HuH-7.5 (cell line): ENCODE measurements at regions not wholly inside any gene's neighbourhood (a gene's known extent, or its start where the extent isn't known, plus 50 kb on each side); places are given as distances from the start of the nearest gene placed in this dataset.
A peak's percentile ranks its signal among the peaks of the same experiment; 100 is the strongest.
"Not testable (repeated sequence)": the region's sequence is repeated elsewhere in the genome, so short reads cannot be mapped to it uniquely, and the experiment has no call there.

Source experiments
- DNase-seq: peaks from one replicate; pipeline ENCODE4 v3.0.0; 2011; ENCODE audit warnings: low spot score

DNA sequence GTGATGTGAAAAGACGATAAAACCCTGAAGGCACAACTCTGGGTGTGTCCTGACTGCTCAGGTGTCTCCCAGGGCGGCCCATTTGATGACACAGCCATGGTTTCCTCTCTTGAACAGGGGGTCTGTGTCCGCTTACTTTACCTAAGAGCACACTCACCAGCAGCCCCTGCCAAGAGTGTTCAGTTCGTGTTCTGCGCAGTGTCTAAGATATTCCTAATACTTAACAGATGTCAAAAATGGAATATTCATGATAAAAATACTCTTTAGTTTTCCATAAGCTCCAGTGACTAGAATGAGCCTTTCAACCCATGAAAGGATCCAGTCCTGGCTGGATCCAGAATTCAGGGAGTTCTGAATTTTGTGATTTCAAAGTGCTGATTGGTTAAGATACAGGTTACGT lies 492.4 kb downstream of the TNS3 start:
- DNase-seq, result no peak

DNA sequence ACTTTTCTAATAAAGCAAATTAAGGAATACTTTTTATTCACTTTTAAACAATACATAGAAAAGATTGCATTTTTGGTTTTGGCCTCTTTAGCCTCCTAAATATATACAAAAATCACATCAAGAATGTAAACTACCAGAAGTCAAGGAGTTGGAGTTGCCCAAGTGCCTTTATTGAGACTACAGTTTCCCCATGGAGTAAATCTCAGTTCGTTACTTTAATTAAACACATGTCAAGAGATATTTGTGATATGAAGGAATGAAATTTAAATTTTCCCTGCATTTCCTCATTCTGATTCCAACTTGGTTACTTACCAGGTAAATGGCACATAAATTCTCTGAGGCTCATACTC lies 492.9 kb downstream of the TNS3 start:
- DNase-seq, result no peak

DNA sequence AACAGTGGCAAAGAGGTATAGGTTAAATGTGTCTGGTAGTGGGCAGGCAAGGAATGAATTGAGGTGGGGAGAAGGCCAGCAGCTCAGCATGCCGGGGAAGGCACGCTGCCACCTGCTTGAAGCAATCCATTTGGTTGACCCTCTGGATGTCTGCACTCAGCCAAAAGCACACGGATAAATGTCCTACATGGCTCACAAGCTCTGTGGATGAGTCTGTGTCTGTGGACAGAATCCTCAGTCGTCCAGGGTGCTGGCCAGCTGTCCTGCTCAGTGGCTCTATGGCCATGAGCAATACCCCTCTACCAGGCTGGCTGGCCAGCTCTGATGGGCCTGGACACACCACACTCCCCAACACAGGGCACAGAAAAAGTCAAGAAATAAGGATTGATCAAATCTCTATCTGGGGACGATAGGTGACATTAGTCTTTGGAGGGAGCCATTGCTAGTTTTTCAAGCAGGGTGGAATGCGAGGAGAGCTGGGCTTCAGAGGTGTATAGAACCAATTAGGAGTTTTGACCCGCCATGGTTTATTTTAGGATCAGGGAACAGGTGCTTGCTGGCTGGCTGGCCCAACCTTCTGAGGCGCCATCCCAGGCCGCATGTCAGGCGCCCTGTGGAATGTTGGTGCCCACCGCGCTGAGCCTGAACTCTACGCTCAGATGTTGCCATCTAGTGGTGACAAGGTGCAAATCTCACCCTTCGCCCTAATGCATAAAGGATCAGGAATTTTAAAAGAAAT lies 493.4 kb downstream of the TNS3 start:
- peak; percentile 45 for DNase-seq

DNA sequence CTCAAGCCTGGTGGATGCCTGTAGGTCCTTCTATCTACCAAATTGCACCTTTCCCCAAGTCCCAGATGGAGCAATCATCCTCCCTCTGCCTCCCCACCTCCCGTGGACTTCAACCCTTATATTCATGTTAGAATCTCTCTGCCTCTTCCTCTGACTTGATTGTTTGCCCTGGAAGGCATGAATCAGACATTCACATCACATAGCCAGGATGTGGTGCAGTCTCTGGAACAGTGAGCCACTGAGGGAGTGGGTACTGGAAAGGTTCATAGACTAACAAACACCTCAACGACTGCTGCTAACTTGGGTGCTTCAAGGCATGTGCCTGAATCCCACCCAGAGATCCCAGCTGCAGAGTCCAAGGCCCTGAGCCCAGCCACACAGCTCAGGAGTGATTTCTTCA lies 494.0 kb downstream of the TNS3 start:
- DNase-seq, result no peak

DNA sequence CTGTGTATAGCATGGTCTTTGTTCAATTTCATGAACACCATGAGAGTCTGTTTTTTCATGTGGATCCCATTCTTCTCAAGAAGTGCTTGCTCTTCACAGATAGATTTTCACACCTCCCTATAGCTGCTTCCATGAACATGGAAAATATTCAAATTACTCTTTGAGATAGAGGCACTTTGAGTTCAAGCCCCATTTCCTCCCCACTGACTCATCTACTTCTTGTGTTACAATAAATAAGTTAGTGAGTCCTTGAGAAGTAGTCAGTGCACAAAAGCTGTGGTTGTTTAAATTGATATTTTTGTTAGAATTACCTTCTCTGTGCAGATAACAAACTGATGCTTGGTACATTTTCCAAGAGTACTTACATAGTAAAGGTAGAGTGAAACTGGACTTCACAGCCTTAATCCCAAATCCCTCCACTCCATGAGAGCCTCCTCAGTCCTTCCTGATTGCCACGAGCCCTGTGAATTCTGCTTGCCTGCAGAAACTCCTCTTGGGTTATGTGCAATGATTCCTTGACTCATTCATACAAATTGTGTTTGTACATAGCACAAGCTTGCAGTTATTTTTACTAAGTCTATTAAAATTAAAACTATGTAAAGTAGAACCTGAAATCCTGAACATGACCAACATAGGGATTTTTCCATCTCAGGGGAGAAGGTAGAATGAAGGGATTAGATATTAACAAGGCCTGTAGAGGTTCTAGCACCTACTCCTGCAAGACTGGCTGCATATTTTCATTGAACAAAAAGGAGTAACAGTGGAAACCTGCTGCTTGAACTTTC lies 496.2 kb downstream of the TNS3 start:
- no peak for DNase-seq

DNA sequence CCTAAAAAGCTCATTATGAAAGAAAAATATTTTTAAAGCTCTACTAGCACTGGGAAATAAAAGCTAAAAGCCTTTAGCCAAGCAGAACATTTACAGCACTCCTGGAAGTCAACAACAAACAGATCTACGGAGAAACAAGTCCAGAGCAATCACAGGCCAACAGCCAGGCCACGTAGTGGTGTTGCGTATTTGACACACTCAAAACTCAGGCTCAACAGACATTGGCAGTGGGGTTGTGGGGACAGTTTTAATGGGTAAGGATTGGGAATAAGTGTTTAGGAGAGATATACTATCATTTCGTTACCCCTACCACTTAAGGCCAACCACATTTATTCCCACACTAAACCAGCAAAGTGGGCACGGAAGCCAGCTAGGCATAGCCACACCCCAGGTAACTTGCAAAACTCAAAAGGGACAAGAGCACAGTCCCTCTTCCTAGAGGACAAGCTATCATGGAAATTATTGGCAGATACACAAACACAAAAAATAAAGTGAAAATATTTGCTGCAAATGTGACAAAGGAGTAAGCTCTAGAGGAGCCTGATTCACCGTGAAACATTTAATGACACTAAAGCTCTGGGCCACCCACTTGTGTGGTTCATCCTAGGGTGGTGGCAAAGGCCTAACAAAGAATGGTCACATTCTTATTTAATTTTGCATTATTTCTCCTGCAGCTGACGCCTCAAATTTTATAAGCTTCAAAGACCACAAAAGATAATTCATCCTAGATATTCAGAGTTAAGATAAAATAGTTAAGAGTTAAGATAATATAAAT lies 498.2 kb downstream of the TNS3 start:
- DNase-seq, result no peak

DNA sequence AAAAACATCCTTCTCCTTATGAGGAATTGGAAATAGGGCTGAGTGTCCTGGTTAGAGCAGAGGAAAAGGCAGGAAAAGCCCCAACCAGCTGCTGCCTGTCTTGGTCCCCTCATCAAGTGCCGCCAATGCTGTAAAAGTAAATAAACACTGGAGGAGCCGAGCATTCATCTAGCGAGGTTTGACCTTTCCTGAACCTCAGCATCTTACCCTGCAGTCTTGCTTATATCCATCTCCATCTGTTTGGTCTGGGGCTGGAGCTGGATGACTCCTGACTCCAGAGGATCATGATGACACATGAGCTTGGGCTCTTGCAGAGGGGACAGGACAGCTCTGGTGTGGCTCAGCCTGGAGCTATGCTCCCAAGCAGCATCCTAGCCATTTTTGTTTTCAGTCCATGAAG lies 501.1 kb downstream of the TNS3 start:
- no peak for DNase-seq

DNA sequence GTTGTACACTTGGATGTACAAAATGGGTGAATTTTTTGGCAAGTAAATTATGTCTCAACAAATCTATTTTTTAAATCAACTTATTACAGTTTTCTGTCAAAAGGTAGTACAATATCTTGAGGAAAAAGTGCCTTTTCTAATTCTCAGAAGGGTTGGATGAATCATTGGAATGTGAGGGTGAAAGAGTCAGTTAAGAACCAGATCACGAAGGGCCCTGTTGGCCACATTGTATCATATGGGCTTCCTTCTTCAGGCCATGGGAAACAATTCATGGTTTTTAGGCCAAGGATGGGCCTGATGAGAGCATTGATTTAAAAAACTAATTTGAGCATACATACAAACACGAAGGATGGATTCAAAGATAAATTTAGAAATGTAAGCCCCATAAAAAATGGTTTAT lies 503.7 kb downstream of the TNS3 start:
- no peak for DNase-seq

DNA sequence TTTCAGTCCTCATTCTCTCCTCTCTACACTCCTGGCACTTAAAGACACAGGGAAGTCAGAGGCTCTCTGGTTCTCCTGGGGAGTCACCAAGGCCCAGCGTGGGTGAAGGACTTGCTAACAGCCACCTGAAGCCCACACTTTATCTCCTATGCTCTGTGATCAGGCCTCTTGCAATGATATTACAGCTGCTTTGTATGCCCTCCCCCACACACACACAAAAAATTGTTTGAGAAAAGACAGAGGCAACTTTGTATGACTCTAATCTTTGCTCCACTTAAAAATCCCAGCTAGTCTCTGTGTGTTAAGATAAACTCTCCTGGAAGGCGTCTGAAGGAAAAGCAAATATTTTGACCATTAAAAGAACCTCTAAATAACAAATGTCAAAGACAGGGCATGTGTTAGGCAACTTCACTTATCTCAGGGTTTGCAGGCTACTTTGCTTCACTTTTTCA lies 507.2 kb downstream of the TNS3 start:
- no peak for DNase-seq

DNA sequence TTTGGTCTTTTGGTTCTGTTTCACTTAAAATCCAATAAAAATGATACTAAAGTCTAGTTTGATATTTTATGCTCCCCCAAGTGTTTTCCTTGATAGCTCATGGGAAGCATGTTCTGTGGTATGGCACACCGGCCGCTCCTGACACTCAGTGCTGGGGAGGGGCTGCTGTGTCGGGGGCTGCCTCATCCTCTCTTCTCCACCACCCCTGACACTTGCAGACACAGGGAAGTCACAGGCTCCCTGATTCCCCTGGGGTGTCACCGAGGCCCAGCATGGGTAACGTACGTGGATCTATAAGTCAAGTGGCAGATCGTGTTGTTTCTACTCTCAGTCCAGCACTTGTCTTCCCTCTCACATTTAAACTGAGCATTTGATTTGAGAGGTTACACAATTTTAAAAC lies 508.6 kb downstream of the TNS3 start:
- no peak for DNase-seq

DNA sequence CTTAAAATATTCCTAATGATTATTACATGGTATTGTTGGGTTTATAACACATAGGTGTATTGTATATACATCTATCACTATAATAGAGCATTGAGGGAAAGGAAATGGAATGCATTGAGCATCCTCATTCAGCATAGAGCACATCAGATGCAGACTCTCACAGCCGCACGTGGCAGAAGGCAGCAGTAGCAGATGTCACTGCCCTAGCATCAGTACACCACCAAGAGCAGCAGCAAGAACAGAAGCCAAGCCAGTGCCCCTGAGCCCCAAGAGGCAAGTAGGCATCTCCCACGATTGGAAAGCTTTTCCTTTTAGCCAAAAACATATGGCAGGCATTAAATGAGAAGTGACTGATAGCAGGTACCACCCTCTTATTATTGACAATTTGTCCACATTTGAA lies 510.0 kb downstream of the TNS3 start:
- DNase-seq, result no peak

DNA sequence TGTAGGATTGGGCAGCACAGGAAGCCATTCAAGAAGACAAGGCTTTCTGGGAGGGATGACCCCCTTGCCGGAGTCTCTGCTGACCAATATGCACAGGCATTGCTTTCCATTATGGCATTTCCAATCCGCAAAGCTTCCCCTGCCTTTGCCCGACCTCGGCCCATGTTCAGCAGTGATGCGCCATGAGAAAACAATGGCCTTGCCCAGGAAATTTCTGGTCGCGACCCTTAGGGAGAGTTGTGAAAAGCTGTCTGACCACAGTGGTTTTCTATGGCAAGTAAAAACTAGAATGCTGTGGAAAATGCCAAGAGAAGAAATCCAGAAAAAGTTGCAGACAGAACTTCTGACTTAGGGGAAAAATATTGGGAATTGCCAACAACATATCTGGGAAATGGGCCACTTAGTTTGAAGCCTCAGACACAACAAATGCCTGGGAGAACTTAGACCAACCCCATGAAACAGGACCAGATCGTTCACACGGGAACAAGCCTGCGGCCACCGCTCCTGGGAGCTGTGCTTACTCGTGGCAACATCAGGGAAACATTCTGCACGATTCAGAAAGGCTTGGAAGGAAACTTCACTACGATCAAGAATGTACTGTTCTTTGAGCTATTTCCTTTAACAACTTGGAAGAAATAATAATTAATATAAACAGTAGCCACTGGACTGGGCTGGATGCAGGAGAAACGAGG lies 512.4 kb downstream of the TNS3 start:
- no peak for DNase-seq

DNA sequence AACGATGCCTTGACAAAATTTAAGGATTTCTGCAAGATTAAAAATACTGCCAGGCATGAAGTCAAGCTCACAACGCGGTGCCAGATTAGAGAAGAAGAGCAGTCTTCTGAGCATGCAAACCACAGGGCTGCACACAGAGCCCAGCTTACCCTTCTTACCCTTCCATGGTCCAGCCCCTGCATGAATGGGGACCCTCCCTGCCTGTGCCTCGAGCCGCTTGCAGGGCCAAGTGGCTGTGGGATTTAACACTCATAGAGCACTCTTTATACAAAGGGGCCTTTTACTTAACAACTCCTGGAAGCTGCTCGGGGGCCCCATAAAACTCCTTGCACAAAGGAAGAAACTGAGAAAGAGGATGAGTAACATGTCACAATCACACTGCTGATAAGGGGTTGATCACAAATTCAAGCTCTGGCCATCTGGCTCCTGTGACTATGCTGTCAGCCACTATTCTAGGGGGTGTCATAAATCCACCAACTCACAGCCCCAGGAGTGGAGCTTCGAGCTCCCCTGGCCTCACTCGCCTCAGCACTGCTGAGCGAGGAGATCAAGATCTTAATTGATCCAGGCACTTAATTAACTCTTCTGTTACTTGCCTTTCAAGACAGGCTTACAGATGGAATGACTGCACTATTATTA lies 514.8 kb downstream of the TNS3 start:
- no peak for DNase-seq

DNA sequence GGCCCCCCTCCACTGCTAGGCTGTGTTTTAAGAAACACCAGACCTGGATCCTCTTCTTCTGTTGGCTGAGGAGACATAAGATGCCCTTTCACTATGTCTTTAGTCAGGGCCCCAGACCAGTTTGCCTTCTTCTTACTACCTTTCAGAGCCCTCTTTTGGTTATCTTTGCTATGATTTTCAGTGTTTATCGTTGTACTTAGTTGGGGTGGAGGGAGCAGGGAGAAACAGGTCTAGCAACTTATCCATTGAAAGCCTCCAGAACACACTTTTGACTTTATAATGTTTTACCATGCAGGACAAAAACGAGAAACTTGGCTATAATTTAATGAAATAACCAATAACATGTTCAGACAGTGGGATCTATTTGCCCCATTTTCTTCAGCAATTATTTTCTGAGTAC lies 525.2 kb downstream of the TNS3 start:
- DNase-seq, result no peak

DNA sequence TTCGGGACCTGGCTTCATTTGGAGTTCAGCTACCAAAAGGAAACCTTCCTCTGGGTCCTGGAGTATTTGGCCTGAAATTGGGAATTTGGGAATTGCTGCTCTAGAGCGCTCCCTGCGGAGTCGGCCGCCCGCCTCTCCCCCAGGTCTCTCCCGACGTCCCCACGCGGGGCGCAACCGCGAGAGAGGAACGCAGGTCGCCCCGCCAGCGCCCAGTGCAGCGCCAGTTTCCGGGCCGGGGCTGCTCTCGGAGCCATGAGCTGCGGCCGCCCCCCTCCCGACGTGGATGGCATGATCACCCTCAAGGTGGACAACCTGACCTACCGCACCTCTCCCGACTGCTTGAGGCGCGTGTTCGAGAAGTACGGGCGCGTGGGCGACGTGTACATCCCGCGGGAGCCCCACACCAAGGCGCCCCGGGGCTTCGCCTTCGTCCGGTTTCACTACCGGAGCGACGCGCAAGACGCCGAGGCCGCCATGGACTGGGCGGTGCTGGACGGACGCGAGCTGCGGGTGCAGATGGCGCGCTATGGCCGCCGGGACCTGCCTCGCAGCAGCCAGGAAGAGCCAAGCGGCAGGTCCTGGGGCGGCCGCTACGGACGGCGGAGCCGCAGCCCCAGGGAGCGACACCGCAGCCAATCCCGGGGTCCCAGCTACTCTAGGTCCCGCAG lies 529.2 kb downstream of the TNS3 start:
- not testable (repeated sequence) for DNase-seq

DNA sequence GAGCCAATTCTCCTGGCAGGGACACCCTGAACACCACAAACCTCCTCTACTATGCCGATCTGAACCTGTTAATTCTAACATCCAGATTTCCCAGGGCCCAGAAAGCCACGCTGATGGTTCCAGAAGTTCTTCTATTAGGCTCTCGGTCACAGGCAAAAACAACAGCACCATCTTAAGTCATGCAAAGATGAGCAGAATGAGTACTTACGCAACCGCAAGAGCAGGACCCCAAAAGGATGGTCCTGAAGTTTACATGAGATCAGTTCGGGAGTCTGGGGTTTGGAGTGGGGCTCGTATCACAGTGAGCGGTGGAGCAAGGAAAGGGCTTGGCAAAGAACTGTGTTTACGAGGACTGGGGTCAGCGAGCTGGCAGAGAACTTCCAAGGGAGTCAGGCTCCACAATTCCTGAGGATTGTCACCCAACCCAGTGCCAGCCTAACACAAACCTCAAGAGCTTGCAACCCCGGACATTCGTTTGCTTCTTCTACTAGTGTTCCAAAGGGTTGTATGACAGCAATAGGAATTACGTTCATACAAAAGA lies 532.6 kb downstream of the TNS3 start:
- no peak for DNase-seq

DNA sequence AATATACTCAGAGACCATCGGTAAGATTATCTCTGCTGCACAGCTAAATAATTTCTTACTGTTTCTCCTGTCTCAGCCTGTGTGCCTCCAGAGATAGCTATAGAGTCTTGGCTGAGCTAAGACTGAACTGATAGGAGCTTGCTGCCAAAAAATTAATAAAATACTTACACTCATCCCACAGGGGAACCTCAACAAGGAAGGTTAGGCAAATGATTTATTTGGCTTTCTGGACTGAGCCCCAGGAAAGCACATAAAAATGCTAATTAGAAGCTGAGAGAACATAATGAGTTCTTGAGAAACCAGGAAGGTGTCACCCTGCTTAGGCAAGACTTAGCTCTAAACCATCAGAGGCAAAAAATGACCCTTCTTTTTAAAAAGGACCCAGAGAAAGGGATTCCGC lies 534.5 kb downstream of the TNS3 start:
- no peak for DNase-seq

DNA sequence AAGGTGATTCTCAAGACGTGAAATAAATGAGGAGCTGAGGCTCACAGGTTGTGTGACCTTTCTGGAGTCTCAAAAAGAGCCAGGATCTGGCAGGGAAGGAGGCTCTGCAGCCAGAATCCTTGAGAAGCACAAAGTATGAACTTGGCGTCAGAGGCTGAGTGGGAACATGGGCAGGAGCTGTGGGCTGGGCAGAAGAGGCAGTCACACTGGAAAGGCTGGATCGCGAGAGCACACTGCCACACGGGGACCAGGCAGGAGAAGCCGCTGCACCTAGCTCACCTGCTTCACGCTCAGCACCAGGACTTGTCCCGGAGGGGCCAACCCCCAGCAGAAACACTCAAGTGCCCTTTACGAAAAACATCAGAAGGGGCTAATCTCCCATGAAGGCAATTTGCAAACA lies 535.0 kb downstream of the TNS3 start:
- no peak for DNase-seq

DNA sequence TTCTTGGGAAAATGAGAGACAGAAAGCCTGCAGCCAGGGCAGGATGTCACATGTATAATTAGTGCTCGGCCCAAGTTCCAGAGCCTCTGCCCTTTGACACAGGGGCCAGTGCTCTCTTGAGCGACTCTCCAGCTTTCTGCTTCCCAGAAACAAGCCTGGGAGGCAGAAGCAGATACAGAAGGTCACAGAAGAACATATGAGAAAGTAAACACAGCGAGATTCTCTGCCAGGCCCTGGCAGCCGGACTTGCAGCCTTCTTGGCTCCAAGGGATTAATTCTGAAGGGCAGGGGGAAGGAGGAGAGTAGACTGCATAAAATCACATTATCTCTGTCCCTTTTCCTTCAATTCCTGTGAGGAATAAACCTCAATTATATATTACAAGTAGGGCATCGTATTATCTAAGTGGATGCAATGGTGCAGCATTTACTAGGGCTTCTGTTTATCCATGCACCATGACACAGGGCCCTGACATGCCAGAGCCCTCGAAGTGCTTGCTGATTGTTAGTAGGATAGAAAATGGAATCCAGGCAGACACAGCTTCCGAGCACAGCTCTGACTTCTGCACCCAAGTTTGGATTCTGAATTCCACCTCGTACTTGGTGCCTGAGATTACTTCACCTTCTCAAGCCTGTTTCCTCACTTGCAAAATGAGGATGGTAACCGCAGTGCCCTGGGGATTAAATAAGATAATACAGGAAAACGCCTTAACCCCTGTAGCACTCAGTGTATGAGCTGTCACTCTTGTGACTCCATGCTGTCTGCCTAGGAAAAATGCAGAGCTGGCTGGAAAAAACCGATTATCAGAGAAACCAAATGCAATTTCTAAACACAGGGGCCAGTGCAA lies 536.5 kb downstream of the TNS3 start:
- DNase-seq, result no peak

DNA sequence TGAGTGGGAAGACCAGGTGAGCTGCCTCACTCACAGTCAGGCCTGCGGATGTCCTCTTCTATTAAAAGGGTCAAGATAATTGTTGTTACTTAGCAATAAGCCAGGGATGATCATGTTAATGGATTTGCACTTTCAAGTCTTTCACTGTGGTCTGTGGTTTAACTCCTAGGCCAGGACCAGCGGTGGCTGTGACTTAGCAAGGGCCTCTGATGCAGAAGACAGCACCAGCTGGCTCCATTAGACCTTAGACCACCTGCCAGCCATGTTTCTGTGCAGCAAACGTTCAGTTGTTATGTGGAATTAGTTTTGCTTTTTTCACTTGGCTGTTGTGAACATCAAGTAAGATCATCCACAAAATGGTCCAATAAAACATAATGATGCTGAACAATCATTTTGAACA lies 537.3 kb downstream of the TNS3 start:
- no peak for DNase-seq
